IgD-negative memory B cell (primary cell): ENCODE measurements at regions not wholly inside any gene's neighbourhood (a gene's known extent, or its start where the extent isn't known, plus 50 kb on each side); places are given as distances from the start of the nearest gene placed in this dataset.
"Not testable (repeated sequence)": the region's sequence is repeated elsewhere in the genome, so short reads cannot be mapped to it uniquely, and the experiment has no call there.

ENCODE experiments used
- H3K27ac Mint-ChIP-seq, 3 donors: one replicate each; pipeline ENCODE4 v1.8.0; 2020 to 2022; ENCODE audit warnings: mild to moderate bottlenecking in 3 of 3, mixed read lengths in 3 of 3, moderate library complexity in 1 of 3
- H3K27me3 Mint-ChIP-seq: one replicate; pipeline ENCODE4 v1.8.0; 2021; ENCODE audit warnings: mixed read lengths
- H3K36me3 Mint-ChIP-seq: one replicate; pipeline ENCODE4 v1.8.0; 2020; ENCODE audit warnings: mild to moderate bottlenecking, mixed read lengths
- H3K4me1 Mint-ChIP-seq, 3 donors: one replicate each; pipeline ENCODE4 v1.8.0; 2020 to 2022; ENCODE audit warnings: mixed read lengths in 3 of 3, mild to moderate bottlenecking in 1 of 3
- H3K4me3 Mint-ChIP-seq, 4 donors: one replicate each; pipeline ENCODE4 v1.8.0; 2020 to 2022; ENCODE audit warnings: mild to moderate bottlenecking in 4 of 4, mixed read lengths in 4 of 4, moderate library complexity in 3 of 4
- H3K9me3 Mint-ChIP-seq, 3 donors: one replicate each; pipeline ENCODE4 v1.8.0; 2020 to 2021; ENCODE audit warnings: mixed read lengths in 3 of 3, mild to moderate bottlenecking in 1 of 3

DNA sequence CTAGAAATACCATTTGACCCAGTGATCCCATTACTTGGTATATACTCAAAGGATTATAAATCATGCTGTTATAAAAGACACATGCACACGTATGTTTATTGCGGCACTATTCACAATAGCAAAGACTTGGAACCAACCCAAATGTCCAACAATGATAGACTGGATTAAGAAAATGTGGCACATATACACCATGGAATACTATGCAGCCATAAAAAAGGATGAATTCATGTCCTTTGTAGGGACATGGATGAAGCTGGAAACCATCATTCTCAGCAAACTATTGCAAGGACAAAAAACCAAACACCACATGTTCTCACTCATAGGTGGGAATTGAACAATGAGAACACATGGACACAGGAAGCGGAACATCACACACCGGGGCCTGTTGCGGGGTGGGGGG is 131.5 kb downstream of the ZFAND4 start:
- peaks cover 22 to 26% (median 23%) of the 10 kb centered on the region in 3 donors for H3K4me1 Mint-ChIP-seq
- H3K27ac Mint-ChIP-seq, H3K36me3 Mint-ChIP-seq, H3K9me3 Mint-ChIP-seq, H3K4me3 Mint-ChIP-seq, H3K27me3 Mint-ChIP-seq: not testable (repeated sequence)

DNA sequence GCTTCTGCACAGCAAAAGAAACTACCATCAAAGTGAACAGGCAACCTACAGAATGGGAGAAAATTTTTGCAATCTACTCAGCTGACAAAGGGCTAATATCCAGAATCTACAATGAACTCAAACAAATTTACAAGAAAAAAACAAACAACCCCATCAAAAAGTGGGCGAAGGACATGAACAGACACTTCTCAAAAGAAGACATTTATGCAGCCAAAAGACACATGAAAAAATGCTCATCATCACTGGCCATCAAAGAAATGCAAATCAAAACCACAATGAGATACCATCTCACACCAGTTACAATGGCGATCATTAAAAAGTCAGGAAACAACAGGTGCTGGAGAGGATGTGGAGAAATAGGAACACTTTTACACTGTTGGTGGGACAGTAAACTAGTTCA is 132.0 kb downstream of the ZFAND4 start:
- H3K4me3 Mint-ChIP-seq, result not testable (repeated sequence)

GRCh38 chr10:45539569-45539968 is 133.0 kb downstream of the ZFAND4 start:
- H3K27ac Mint-ChIP-seq, H3K4me3 Mint-ChIP-seq, H3K27me3 Mint-ChIP-seq, H3K36me3 Mint-ChIP-seq, H3K9me3 Mint-ChIP-seq: not testable (repeated sequence)
- H3K4me1 Mint-ChIP-seq, result peaks cover 17 to 22% (median 18%) of the 10 kb centered on the region in 3 donors

More for the DNA sequence above, 132.0 kb downstream of the ZFAND4 start:
- H3K36me3 Mint-ChIP-seq, H3K27ac Mint-ChIP-seq, H3K27me3 Mint-ChIP-seq, H3K9me3 Mint-ChIP-seq: not testable (repeated sequence)
- peaks cover 22 to 28% (median 23%) of the 10 kb centered on the region in 3 donors for H3K4me1 Mint-ChIP-seq

- H3K9me3 Mint-ChIP-seq, result peaks cover 0 to 1% (median 0%) of the 10 kb centered on the region in 3 donors
- peaks cover 12% of the 10 kb centered on the region for H3K36me3 Mint-ChIP-seq
- no peaks in the 10 kb centered on the region for H3K27me3 Mint-ChIP-seq
- H3K4me3 Mint-ChIP-seq, result no peak overlapping the region
- H3K27ac Mint-ChIP-seq, result no peak overlapping the region
- H3K4me1 Mint-ChIP-seq, result peaks cover 7 to 19% (median 17%) of the 10 kb centered on the region in 3 donors
Measured at GRCh38 chr10:45534572-45534971, 138.0 kb downstream of the ZFAND4 start.

- H3K4me3 Mint-ChIP-seq, result no peak overlapping the region
- no peaks in the 10 kb centered on the region for H3K27me3 Mint-ChIP-seq
- no peak overlapping the region for H3K27ac Mint-ChIP-seq
- H3K4me1 Mint-ChIP-seq, result peaks cover 11 to 32% (median 14%) of the 10 kb centered on the region in 3 donors
- no peaks in the 10 kb centered on the region for H3K9me3 Mint-ChIP-seq
- H3K36me3 Mint-ChIP-seq, result peaks cover 25% of the 10 kb centered on the region
Measured at GRCh38 chr10:45532480-45532879, 140.1 kb downstream of the ZFAND4 start.

- H3K27me3 Mint-ChIP-seq, result no peaks in the 10 kb centered on the region
- H3K4me1 Mint-ChIP-seq, result peaks cover 16 to 48% (median 17%) of the 10 kb centered on the region in 3 donors
- H3K4me3 Mint-ChIP-seq, result no peak overlapping the region
- H3K36me3 Mint-ChIP-seq, result peaks cover 22% of the 10 kb centered on the region
- no peaks in the 10 kb centered on the region for H3K9me3 Mint-ChIP-seq
- H3K27ac Mint-ChIP-seq, result peak overlapping the region in 1 of 3 donors; percentile 29
Measured at GRCh38 chr10:45526309-45526905, 146.2 kb downstream of the ZFAND4 start.

- Mint-ChIP-seq H3K27me3 (no peaks in the 10 kb centered on the region), H3K9me3 (no peaks in the 10 kb centered on the region), H3K36me3 (peaks cover 2% of the 10 kb centered on the region), H3K27ac (no peak overlapping the region), H3K4me1 (peaks cover 3 to 21% (median 18%) of the 10 kb centered on the region in 3 donors), H3K4me3 (no peak overlapping the region)
Measured at GRCh38 chr10:45520476-45520875, 146.5 kb downstream of the ALOX5 start.

- no peak overlapping the region for H3K4me3 Mint-ChIP-seq
- H3K9me3 Mint-ChIP-seq, result no peaks in the 10 kb centered on the region
- H3K36me3 Mint-ChIP-seq, result peaks cover 2% of the 10 kb centered on the region
- no peak overlapping the region for H3K27ac Mint-ChIP-seq
- H3K27me3 Mint-ChIP-seq, result no peaks in the 10 kb centered on the region
- H3K4me1 Mint-ChIP-seq, result peaks cover 6 to 25% (median 18%) of the 10 kb centered on the region in 3 donors
Measured at GRCh38 chr10:45518741-45519140, 144.7 kb downstream of the ALOX5 start.

GRCh38 chr10:45515630-45516029 is 141.6 kb downstream of the ALOX5 start:
- Mint-ChIP-seq H3K27ac (peak overlapping the region in 2 of 3 donors; percentile 0 to 75), H3K4me1 (peaks cover 6 to 21% (median 13%) of the 10 kb centered on the region in 3 donors), H3K27me3 (no peaks in the 10 kb centered on the region), H3K36me3 (no peaks in the 10 kb centered on the region), H3K9me3 (no peaks in the 10 kb centered on the region), H3K4me3 (no peak overlapping the region)

- no peak overlapping the region for H3K4me3 Mint-ChIP-seq
- peak overlapping the region in 1 of 3 donors; percentile 75 for H3K27ac Mint-ChIP-seq
- H3K9me3 Mint-ChIP-seq, result no peaks in the 10 kb centered on the region
- H3K4me1 Mint-ChIP-seq, result peaks cover 6 to 21% (median 13%) of the 10 kb centered on the region in 3 donors
- no peaks in the 10 kb centered on the region for H3K36me3 Mint-ChIP-seq
- H3K27me3 Mint-ChIP-seq, result no peaks in the 10 kb centered on the region
Measured at GRCh38 chr10:45514291-45515270, 140.6 kb downstream of the ALOX5 start.

- Mint-ChIP-seq H3K27ac (no peak overlapping the region), H3K4me3 (no peak overlapping the region), H3K4me1 (peaks cover 6 to 20% (median 13%) of the 10 kb centered on the region in 3 donors), H3K36me3 (no peaks in the 10 kb centered on the region), H3K9me3 (no peaks in the 10 kb centered on the region), H3K27me3 (no peaks in the 10 kb centered on the region)
Measured at GRCh38 chr10:45513551-45513950, 139.5 kb downstream of the ALOX5 start.

DNA sequence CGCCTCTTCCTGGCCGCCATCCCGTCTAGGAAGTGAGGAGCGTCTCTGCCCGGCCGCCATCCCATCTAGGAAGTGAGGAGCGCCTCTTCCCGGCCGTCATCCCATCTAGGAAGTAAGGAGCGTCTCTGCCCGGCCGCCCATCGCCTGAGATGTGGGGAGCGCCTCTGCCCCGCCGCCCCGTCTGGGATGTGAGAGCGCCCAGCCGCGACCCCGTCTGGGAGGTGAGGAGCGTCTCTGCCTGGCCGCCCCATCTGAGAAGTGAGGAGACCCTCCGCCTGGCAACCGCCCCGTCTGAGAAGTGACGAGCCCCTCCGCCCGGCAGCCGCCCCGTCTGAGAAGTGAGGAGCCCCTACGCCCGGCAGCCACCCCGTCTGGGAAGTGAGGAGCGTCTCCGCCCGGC is 137.9 kb downstream of the ALOX5 start:
- H3K27ac Mint-ChIP-seq, H3K9me3 Mint-ChIP-seq, H3K36me3 Mint-ChIP-seq, H3K27me3 Mint-ChIP-seq, H3K4me3 Mint-ChIP-seq: not testable (repeated sequence)
- peaks cover 8 to 15% (median 8%) of the 10 kb centered on the region in 3 donors for H3K4me1 Mint-ChIP-seq

- Mint-ChIP-seq H3K36me3 (peaks cover 2% of the 10 kb centered on the region), H3K4me3 (no peak overlapping the region), H3K9me3 (no peaks in the 10 kb centered on the region), H3K27ac (no peak overlapping the region), H3K27me3 (no peaks in the 10 kb centered on the region), H3K4me1 (peaks cover 4 to 8% (median 6%) of the 10 kb centered on the region in 3 donors)
Measured at GRCh38 chr10:45509491-45509890, 135.5 kb downstream of the ALOX5 start.

DNA sequence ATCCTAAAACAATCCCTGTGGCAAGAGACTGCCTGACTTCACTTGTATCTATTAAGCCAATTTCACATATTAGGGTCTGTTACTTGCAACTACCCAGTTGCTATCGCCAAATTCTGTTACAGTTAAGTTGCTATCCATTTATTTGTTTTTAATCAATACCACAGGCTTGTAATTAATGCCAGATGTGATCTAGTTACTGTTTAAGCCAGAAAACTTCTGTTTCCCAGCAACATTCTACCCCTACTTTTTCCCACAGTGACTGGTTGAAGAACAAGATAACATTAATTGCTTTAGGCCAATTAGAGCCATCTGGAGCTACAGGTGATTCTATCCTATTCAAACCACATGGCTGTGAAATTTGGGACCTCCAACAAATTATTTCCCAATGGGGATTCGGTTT is 131.3 kb downstream of the ALOX5 start:
- peaks cover 5 to 17% (median 14%) of the 10 kb centered on the region in 3 donors for H3K4me1 Mint-ChIP-seq
- no peaks in the 10 kb centered on the region for H3K27me3 Mint-ChIP-seq
- no peaks in the 10 kb centered on the region for H3K9me3 Mint-ChIP-seq
- no peak overlapping the region for H3K4me3 Mint-ChIP-seq
- no peak overlapping the region for H3K27ac Mint-ChIP-seq
- H3K36me3 Mint-ChIP-seq, result peaks cover 3% of the 10 kb centered on the region

GRCh38 chr10:45502458-45502857 is 128.4 kb downstream of the ALOX5 start:
- Mint-ChIP-seq H3K9me3 (no peaks in the 10 kb centered on the region), H3K36me3 (peaks cover 5% of the 10 kb centered on the region), H3K4me3 (no peak overlapping the region), H3K27ac (no peak overlapping the region), H3K4me1 (peaks cover 14 to 22% (median 15%) of the 10 kb centered on the region in 3 donors), H3K27me3 (no peaks in the 10 kb centered on the region)
